Caco-2 (cell line): ENCODE measurements at regions not wholly inside any gene's neighbourhood (a gene's known extent, or its start where the extent isn't known, plus 50 kb on each side); places are given as distances from the start of the nearest gene placed in this dataset.

Experiments used
- BruUV-seq: library from RNA; stranded (reverse); fragments of 400-500 nt; replicated peaks from 2 replicates; lab custom pipeline; 2021; lab: Mats Ljungman, UMichigan
- CTCF ChIA-PET: fragments of 300-600 bp; sonication (Branson Sonifier 250); formaldehyde crosslinking; loops from one replicate; lab custom pipeline; 2022; ENCODE audit warnings: antibody characterized with exemption; lab: Charles Lee
- POLR2A ChIA-PET: fragments of 300-600 bp; sonication (Branson Sonifier 250); formaldehyde crosslinking; loops from one replicate; lab custom pipeline; 2022; ENCODE audit warnings: antibody characterized with exemption; lab: Charles Lee
- DNase-seq, 2 experiments: peaks; one replicate each; pipeline versions ENCODE4 v3.0.0 to v3.0.0-alpha.2; 2020 to 2022
- H3K27me3 ChIP-seq: replicated peaks from 2 replicates; pipeline ENCODE4 v1.6.0; 2011; ENCODE audit warnings: low read length; ENCODE audit not compliant: control insufficient read depth, insufficient read depth
- H3K36me3 ChIP-seq: 2 replicates; pipeline ENCODE4 v1.5.1; 2011; ENCODE audit warnings: low read length; ENCODE audit not compliant: control insufficient read depth, insufficient read depth
- H3K4me1 ChIP-seq: fragments of 250-450 bp; sonication (Bioruptor Pico); 2 replicates; pipeline ENCODE4 v1.5.1; 2020; ENCODE audit warnings: mild to moderate bottlenecking
- H3K4me3 ChIP-seq: 2 replicates; pipeline ENCODE4 v1.5.1; 2011; ENCODE audit warnings: low read depth, mild to moderate bottlenecking, control low read depth, low read length
- H3K9me3 ChIP-seq: fragments of 250-450 bp; sonication (Bioruptor Pico); 2 replicates; pipeline ENCODE4 v1.5.1; 2020; ENCODE audit warnings: mild to moderate bottlenecking, moderate library complexity
- H3K27ac Mint-ChIP-seq: one replicate; pipeline ENCODE4 v1.8.0; 2022; ENCODE audit warnings: mixed read lengths; ENCODE audit not compliant: unreplicated experiment
- H3K27me3 Mint-ChIP-seq: one replicate; pipeline ENCODE4 v1.8.0; 2022; ENCODE audit warnings: mixed read lengths; ENCODE audit not compliant: insufficient read depth, unreplicated experiment
- H3K36me3 Mint-ChIP-seq: one replicate; pipeline ENCODE4 v1.8.0; 2022; ENCODE audit warnings: mild to moderate bottlenecking, mixed read lengths; ENCODE audit not compliant: insufficient read depth, unreplicated experiment
- H3K4me1 Mint-ChIP-seq: one replicate; pipeline ENCODE4 v1.8.0; 2022; ENCODE audit warnings: low read depth, mixed read lengths; ENCODE audit not compliant: unreplicated experiment
- H3K4me3 Mint-ChIP-seq: one replicate; pipeline ENCODE4 v1.8.0; 2022; ENCODE audit warnings: mild to moderate bottlenecking, moderate library complexity, mixed read lengths; ENCODE audit not compliant: unreplicated experiment
- H3K9me3 Mint-ChIP-seq: one replicate; pipeline ENCODE4 v1.8.0; 2022; ENCODE audit warnings: mixed read lengths; ENCODE audit not compliant: unreplicated experiment
- intact Hi-C: fragments of 100-400 bp; cut with micrococcal nuclease; formaldehyde crosslinking; loops from one replicate; pipeline ENCODE4 v1.10.0; 2022; ENCODE audit not compliant: unreplicated experiment
- TF ChIP-seq, protein P1 (sequence below), 2 experiments: fragments of 200-600 bp in 1 of 2; IDR thresholded peaks; 1 replicate in 1 of 2; 2 replicates in 1 of 2; pipeline versions ENCODE4 v1.5.1 to v1.8.0; 2011 to 2022; ENCODE audit warnings: antibody characterized with exemption in 1 of 2, control low read depth in 1 of 2, inconsistent platforms in 1 of 2, low read depth in 1 of 2, low read length in 1 of 2, mild to moderate bottlenecking in 1 of 2, moderate library complexity in 1 of 2; ENCODE audit not compliant: insufficient read depth in 1 of 2, severe bottlenecking in 1 of 2, unreplicated experiment in 1 of 2

DNA sequence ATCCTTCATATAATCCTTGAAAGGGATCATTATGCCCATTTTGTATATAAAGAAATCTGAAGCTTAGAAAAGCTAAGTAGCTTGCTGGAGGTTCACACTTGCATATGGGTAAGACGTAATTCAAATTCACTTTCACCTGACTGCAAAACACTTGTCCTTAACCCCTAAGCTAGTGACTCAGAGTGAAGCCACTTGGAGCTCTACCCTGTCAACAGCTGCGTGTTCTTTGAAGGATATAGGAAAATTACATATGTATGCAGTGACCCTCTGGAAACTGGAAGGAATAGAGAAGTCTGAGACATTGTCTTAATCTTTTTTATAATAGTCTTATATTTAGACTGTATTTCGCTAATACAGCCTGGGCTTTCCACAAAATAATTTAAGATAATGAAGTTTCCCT is 80.0 kb upstream of the STK32A start:
- H3K4me3 ChIP-seq = no peak overlapping the region
- H3K36me3 ChIP-seq = no peaks in the 10 kb centered on the region
- Mint-ChIP-seq H3K4me1 (no peaks in the 10 kb centered on the region), H3K27ac (no peak overlapping the region), H3K27me3 (no peaks in the 10 kb centered on the region), H3K36me3 (no peaks in the 10 kb centered on the region), H3K9me3 (no peaks in the 10 kb centered on the region), H3K4me3 (no peak overlapping the region)
- no peaks in the 10 kb centered on the region for H3K4me1 ChIP-seq
- POLR2A ChIA-PET = no interaction called here
- DNase-seq = no peak
- no peaks in the 10 kb centered on the region for H3K9me3 ChIP-seq
- no peaks in the 10 kb centered on the region for H3K27me3 ChIP-seq
- no TSS peak for BruUV-seq
- TF ChIP-seq, protein P1, sequence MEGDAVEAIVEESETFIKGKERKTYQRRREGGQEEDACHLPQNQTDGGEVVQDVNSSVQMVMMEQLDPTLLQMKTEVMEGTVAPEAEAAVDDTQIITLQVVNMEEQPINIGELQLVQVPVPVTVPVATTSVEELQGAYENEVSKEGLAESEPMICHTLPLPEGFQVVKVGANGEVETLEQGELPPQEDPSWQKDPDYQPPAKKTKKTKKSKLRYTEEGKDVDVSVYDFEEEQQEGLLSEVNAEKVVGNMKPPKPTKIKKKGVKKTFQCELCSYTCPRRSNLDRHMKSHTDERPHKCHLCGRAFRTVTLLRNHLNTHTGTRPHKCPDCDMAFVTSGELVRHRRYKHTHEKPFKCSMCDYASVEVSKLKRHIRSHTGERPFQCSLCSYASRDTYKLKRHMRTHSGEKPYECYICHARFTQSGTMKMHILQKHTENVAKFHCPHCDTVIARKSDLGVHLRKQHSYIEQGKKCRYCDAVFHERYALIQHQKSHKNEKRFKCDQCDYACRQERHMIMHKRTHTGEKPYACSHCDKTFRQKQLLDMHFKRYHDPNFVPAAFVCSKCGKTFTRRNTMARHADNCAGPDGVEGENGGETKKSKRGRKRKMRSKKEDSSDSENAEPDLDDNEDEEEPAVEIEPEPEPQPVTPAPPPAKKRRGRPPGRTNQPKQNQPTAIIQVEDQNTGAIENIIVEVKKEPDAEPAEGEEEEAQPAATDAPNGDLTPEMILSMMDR (IDR thresholded peaks at IDR 0.05; ENCODE audit: insufficient read depth in 1 of 2, low read depth in 1 of 2, low read length in 1 of 2, severe bottlenecking in 1 of 2, unreplicated experiment in 1 of 2) = no peak
- intact Hi-C loops = loop anchor here (2.0 kb wide), 1 partner anchor 14 kb away; no protein-coding TSS in a partner anchor
- CTCF ChIA-PET = no interaction called here

DNA sequence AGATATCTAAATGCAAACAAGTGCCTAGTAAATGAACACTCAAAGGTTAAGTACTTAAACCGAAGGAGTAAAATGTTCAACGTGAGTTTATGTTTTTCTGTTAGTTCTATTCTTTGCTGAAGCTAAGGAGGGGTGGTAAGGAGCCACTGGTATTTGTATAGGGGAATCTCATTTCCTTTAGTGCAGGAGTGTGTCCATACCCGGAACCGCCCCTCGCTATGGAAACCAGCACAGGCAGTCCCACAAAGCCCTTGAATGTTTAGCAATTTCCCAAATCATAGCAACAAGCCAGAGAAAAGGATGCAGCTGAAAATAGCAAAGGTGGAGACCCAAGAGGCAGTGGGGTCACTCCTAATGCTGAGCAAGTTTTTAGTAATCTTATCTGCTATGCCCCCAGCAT is 78.8 kb upstream of the STK32A start:
- Mint-ChIP-seq H3K9me3 (no peaks in the 10 kb centered on the region), H3K36me3 (no peaks in the 10 kb centered on the region), H3K27me3 (no peaks in the 10 kb centered on the region), H3K4me1 (no peaks in the 10 kb centered on the region), H3K27ac (no peak overlapping the region), H3K4me3 (no peak overlapping the region)
- DNase-seq = no peak
- TF ChIP-seq, protein P1 (IDR thresholded peaks at IDR 0.05; ENCODE audit: insufficient read depth in 1 of 2, low read depth in 1 of 2, low read length in 1 of 2, severe bottlenecking in 1 of 2, unreplicated experiment in 1 of 2) = no peak
- H3K4me1 ChIP-seq = no peaks in the 10 kb centered on the region
- H3K9me3 ChIP-seq = no peaks in the 10 kb centered on the region
- intact Hi-C loops = no loop called here
- H3K4me3 ChIP-seq = no peak overlapping the region
- no peaks in the 10 kb centered on the region for H3K27me3 ChIP-seq
- no peaks in the 10 kb centered on the region for H3K36me3 ChIP-seq
- ChIA-PET POLR2A (no interaction called here), CTCF (no interaction called here)
- no TSS peak for BruUV-seq

DNA sequence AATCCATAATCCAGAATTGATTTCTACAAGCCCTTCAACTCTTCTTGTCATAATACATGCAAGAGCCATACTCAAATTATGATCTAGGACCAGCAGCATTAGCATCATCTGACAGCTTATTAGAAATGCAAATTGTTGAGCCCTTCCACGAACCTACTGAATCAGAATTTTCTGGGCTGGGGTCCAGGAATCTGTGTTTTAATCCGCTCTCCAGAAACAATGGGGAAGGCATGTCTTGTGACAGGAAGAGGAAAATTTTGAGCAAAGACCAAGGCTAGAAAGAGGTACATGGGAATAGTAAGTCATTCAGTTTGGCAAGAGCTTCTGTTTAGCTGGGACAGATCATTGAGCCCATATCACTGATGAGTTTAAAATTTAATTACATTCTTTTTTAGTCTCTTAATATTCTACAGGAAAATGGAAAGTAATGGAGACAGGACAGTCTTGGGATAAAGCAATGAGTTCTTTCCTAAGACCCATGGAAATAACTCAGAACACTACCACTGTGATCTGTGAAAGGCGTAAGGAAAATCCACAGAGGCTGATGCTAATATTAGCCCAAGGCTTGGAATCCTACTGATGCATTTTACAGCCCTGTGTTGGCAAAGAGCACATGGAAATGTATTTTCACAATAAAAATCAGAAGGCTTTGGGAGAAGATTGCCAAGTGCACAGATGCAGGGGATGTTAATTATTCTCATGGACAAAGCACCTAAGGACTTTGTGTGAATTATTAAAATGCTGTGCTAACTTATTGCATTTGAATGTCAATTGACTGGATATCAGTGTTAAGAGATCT is 73.7 kb upstream of the STK32A start:
- Histone ChIP-seq H3K4me1 (peaks cover 8% of the 10 kb centered on the region), H3K4me3 (no peak overlapping the region), H3K27me3 (no peaks in the 10 kb centered on the region), H3K9me3 (no peaks in the 10 kb centered on the region), H3K36me3 (no peaks in the 10 kb centered on the region)
- Mint-ChIP-seq H3K9me3 (peaks cover 17% of the 10 kb centered on the region), H3K36me3 (no peaks in the 10 kb centered on the region), H3K27ac (no peak overlapping the region), H3K4me1 (no peaks in the 10 kb centered on the region), H3K27me3 (no peaks in the 10 kb centered on the region), H3K4me3 (no peak overlapping the region)
- CTCF ChIA-PET = no interaction called here
- DNase-seq = no peak
- TF ChIP-seq, protein P1 (IDR thresholded peaks at IDR 0.05; ENCODE audit: insufficient read depth in 1 of 2, low read depth in 1 of 2, low read length in 1 of 2, severe bottlenecking in 1 of 2, unreplicated experiment in 1 of 2) = no peak
- intact Hi-C loops = no loop called here
- BruUV-seq = no TSS peak
- POLR2A ChIA-PET = interaction anchor here (0.6 kb wide), 1 partner anchor 1969 kb away, joined by 3 read pairs; no protein-coding TSS in a partner anchor
